ENCODE measurements at regions not wholly inside any gene's neighbourhood (a gene's known extent, or its start where the extent isn't known, plus 50 kb on each side); places are given as distances from the start of the nearest gene placed in this dataset.

DNA sequence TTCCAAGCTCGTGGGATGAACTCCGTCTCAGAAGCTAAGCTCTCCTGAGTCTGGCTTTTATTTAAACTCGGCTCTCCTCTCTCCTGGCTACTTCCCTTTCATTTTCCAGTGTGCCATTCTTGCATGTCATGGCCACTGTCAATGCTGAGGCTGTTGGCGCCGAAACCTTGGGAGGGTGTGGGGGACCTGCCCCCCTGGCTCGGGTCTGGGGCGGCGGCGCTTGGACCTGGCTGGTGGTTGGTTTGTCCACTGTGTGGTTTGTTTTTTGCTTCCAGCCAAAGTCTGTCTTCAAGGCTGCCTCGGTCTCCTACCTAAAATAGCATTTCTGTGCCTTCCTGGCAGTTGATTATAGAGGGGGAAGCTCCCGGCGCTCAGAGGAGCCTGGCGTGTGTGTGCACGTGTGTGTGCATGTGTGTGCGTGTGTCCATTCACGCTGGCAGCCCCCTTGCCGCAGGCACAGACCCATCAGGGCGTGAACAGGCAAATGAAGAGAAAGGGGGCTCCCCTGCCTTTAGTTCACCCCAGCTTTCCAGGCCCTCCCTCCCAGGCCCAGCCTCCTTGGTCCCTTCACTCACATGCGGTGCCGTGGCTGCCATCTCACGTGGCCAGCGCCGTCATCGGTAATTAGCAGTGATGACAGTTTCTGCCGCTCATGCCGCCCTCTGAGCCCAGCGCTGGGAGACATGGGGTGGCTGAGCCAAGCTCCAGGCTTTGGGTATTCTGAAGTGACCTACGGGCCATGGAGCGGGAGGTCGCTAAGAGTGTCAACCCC is 179.9 kb downstream of the SEC14L1 start:
- no peaks in the 10 kb centered on the region for H3K9me3 ChIP-seq
- no peaks in the 10 kb centered on the region for H3K36me3 ChIP-seq
- 57 to 64% methylated on average over 30 of the region's 30 CpGs for WGBS, 2 donors
- peaks cover 12 to 84% (median 66%) of the 10 kb centered on the region in 9 donors for H3K4me1 ChIP-seq
- H3K27me3 ChIP-seq = no peaks in the 10 kb centered on the region
- ATAC-seq (no peak), DNase-seq (no peak)
- peak overlapping the region in 9 of 10 donors; percentile 63 to 94 (median 81) for H3K27ac ChIP-seq
- intact Hi-C loops (cut with DNase I) = loop anchor here in 2 of 10 donors (10.0 kb wide), 2 partner anchors 104 to 114 kb away; no protein-coding TSS in a partner anchor
- TF ChIP-seq CTCF (IDR thresholded peaks at IDR 0.05) = no peak
- peak overlapping the region in 9 of 10 donors; percentile 12 to 57 (median 50) for H3K4me3 ChIP-seq

DNA sequence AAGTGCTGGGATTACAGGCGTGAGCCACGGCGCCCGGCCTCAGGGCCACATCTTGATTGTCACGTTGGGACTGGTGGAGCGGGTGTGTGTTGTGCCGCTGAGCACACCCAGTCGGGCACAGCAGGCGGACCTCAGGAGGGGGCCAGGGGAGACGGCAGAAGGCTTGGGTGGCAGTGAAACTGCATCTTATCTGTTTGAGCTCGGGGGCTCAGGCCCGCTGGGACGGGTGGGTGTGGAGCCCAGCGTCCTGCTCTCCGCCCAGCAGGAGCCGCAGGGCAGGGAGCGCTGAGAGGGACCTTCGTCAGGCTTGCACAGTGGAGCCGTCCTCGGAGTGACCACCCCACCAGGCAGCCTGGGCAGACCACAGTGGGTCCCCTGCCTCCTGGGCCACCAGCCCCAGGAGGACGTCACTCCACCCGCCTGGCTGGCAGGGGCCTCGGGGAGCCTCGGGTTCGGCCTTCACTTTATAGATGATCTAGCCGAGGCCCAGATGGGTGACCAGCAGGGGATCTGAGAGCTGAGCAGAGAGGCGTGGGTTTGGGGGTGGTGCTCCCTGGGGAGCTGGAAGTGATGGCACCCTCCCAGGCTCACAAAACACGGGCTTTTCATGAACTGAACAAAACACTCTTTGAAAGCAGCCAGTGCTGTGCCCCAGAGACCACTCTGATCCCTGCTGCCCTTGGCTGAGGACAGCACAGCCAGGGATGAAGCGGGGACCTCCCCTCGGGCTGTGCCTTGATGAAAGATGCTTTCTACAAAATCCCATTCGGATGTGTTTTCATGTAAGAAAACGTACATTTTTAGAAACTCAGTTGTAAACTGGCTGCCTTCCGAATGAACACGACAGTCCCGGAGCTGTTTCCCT is 181.1 kb downstream of the SEC14L1 start:
- H3K27me3 ChIP-seq = no peaks in the 10 kb centered on the region
- H3K4me3 ChIP-seq = peak overlapping the region in 7 of 10 donors; percentile 1 to 57 (median 23)
- DNase-seq = no peak
- intact Hi-C loops (cut with DNase I) = loop anchor here in 2 of 10 donors (10.0 kb wide), 2 partner anchors 103 to 113 kb away; no protein-coding TSS in a partner anchor
- H3K27ac ChIP-seq = peak overlapping the region; percentile 71 to 94 (median 86)
- no peaks in the 10 kb centered on the region for H3K36me3 ChIP-seq
- H3K4me1 ChIP-seq = peaks cover 12 to 85% (median 70%) of the 10 kb centered on the region in 9 donors
- ATAC-seq = no peak
- no peak for TF ChIP-seq CTCF (IDR thresholded peaks at IDR 0.05)
- no peaks in the 10 kb centered on the region for H3K9me3 ChIP-seq
- WGBS, 2 donors = 72 to 76% methylated on average over 35 of the region's 35 CpGs

DNA sequence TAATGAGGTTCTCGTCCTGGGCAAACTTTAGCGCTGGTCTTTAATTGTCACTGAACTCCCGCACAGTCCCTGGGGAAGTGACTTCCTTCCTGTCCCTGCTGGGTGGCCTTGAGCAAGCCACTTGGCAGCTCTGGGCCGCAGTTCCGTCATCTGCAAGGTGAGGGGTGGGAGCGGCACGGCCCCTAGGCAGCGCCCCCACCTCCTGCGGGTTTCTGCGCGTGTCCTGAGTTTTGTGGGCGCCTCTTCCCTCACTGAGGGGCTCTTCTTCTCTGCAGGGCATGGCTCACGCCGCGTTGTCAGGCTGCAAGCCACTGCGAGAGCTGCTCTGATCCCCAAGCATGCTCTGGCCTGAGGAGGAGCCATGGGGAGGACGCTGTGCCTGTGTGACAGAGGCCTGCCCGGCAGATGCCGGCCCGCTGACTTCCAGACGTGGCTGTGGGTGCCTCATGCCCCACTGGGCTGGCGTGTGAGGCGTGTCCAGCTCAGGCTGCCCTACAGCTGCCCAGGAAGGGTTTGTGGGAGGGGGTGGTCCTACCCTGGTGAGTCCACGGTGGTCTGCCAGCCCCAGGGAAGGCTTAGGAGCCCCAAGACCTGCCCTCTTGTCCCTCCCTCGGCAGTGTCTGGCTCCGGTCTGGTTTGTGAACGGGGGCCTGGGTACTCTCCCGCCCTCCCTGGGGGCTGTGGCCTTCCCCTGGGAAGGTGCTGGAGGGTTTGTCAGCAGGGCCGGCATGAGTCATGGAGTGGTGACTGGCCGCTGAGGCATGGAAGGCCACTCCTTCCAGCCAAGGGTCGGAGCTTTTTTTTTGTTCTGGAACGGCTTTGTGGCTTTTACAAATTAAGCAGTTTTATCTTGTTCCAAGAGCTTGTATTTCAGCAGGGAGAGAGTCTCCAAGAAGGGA is 182.0 kb downstream of the SEC14L1 start:
- intact Hi-C loops (cut with DNase I) = loop anchor here in 2 of 10 donors (10.0 kb wide), 2 partner anchors 102 to 112 kb away; no protein-coding TSS in a partner anchor
- WGBS, 2 donors = 46 to 56% methylated on average over 32 of the region's 32 CpGs
- TF ChIP-seq CTCF (IDR thresholded peaks at IDR 0.05) = no peak

More for the DNA sequence above, 182.0 kb downstream of the SEC14L1 start:
- Histone ChIP-seq H3K9me3 (no peaks in the 10 kb centered on the region), H3K27ac (peak overlapping the region; percentile 71 to 94 (median 86)), H3K4me1 (peaks cover 12 to 85% (median 70%) of the 10 kb centered on the region in 9 donors), H3K27me3 (no peaks in the 10 kb centered on the region), H3K4me3 (peak overlapping the region in 8 of 10 donors; percentile 4 to 57 (median 19)), H3K36me3 (no peaks in the 10 kb centered on the region)
- DNase-seq = peak; percentile 86 to 88
- ATAC-seq = peak; percentile 55 to 74 (median 64)
